ENCODE measurements at regions not wholly inside any gene's neighbourhood (a gene's known extent, or its start where the extent isn't known, plus 50 kb on each side); places are given as distances from the start of the nearest gene placed in this dataset.
"Not testable (repeated sequence)": the region's sequence is repeated elsewhere in the genome, so short reads cannot be mapped to it uniquely, and the experiment has no call there.

- DNase-seq, result not testable (repeated sequence)
Measured at GRCh38 chr1:91207691-91208090, 185.9 kb upstream of the ZNF644 start.

- DNase-seq, result not testable (repeated sequence)
Measured at GRCh38 chr1:91204150-91204549, 182.3 kb upstream of the ZNF644 start.

GRCh38 chr1:91201694-91202093 is 179.9 kb upstream of the ZNF644 start:
- no peak for DNase-seq

GRCh38 chr1:91201176-91201575 is 179.3 kb upstream of the ZNF644 start:
- no peak for DNase-seq

- no peak for DNase-seq
Measured at GRCh38 chr1:91200675-91201074, 178.8 kb upstream of the ZNF644 start.

GRCh38 chr1:91199988-91200387 is 178.2 kb upstream of the ZNF644 start:
- no peak for DNase-seq

- DNase-seq, result no peak
Measured at GRCh38 chr1:91190996-91191395, 169.2 kb upstream of the ZNF644 start.

- no peak for DNase-seq
Measured at GRCh38 chr1:91189096-91189495, 167.3 kb upstream of the ZNF644 start.

GRCh38 chr1:91182807-91183206 is 161.0 kb upstream of the ZNF644 start:
- DNase-seq, result not testable (repeated sequence)

- no peak for DNase-seq
Measured at GRCh38 chr1:91176250-91176649, 154.4 kb upstream of the ZNF644 start.

GRCh38 chr1:91174734-91175133 is 152.9 kb upstream of the ZNF644 start:
- DNase-seq, result no peak

- DNase-seq, result no peak
Measured at GRCh38 chr1:91173346-91173890, 151.6 kb upstream of the ZNF644 start.

- no peak for DNase-seq
Measured at GRCh38 chr1:91172541-91172940, 150.7 kb upstream of the ZNF644 start.

GRCh38 chr1:91171898-91172297 is 150.1 kb upstream of the ZNF644 start:
- no peak for DNase-seq

- no peak for DNase-seq
Measured at GRCh38 chr1:91170571-91170970, 148.7 kb upstream of the ZNF644 start.

- DNase-seq, result peak; percentile 25
Measured at GRCh38 chr1:91166106-91166712, 144.4 kb upstream of the ZNF644 start.

- DNase-seq, result peak; percentile 70
Measured at GRCh38 chr1:91165033-91165654, 143.3 kb upstream of the ZNF644 start.

GRCh38 chr1:91162613-91163012 is 140.8 kb upstream of the ZNF644 start:
- no peak for DNase-seq

- DNase-seq, result no peak
Measured at GRCh38 chr1:91161749-91162148, 139.9 kb upstream of the ZNF644 start.

GRCh38 chr1:91161166-91161565 is 139.3 kb upstream of the ZNF644 start:
- DNase-seq, result no peak

GRCh38 chr1:91160363-91161075 is 138.7 kb upstream of the ZNF644 start:
- DNase-seq, result no peak

GRCh38 chr1:91153341-91153740 is 131.5 kb upstream of the ZNF644 start:
- DNase-seq, result no peak

GRCh38 chr1:91152331-91152730 is 130.5 kb upstream of the ZNF644 start:
- DNase-seq, result no peak

- DNase-seq, result no peak
Measured at GRCh38 chr1:91151702-91152101, 129.9 kb upstream of the ZNF644 start.
